A673 (cell line): ENCODE measurements at regions not wholly inside any gene's neighbourhood (a gene's known extent, or its start where the extent isn't known, plus 50 kb on each side); places are given as distances from the start of the nearest gene placed in this dataset.

Source experiments
- BruUV-seq: library from RNA; stranded (reverse); fragments of 400-500 nt; replicated peaks from 2 replicates; lab custom pipeline; 2021; lab: Mats Ljungman, UMichigan
- CTCF ChIA-PET: fragments of 300-600 bp; sonication (Branson Sonifier 250); formaldehyde crosslinking; loops from one replicate; lab custom pipeline; 2022; ENCODE audit warnings: antibody characterized with exemption; lab: Charles Lee
- POLR2A ChIA-PET: fragments of 300-600 bp; sonication (Branson Sonifier 250); formaldehyde crosslinking; loops from one replicate; lab custom pipeline; 2022; ENCODE audit warnings: antibody characterized with exemption; ENCODE audit not compliant: low non-redundant PET; lab: Charles Lee
- DNase-seq: peaks from one replicate; pipeline ENCODE4 v3.0.0-alpha.2; 2015; ENCODE audit warnings: low spot score
- H3K27ac ChIP-seq: fragments of 200-600 bp; sonication (generic); 2 replicates; pipeline ENCODE4 v1.5.1; 2016; ENCODE audit warnings: mixed run types, low read depth, mild to moderate bottlenecking, mixed read lengths, antibody characterized with exemption, low read length; ENCODE audit not compliant: poor library complexity, severe bottlenecking
- H3K27me3 ChIP-seq: fragments of 200-600 bp; sonication (generic); replicated peaks from 2 replicates; pipeline ENCODE4 v1.6.1; 2017; ENCODE audit warnings: mixed run types, low read depth, mild to moderate bottlenecking, mixed read lengths, antibody characterized with exemption, low read length; ENCODE audit not compliant: insufficient read depth, poor library complexity
- H3K36me3 ChIP-seq: fragments of 200-600 bp; sonication (generic); 2 replicates; pipeline ENCODE4 v1.6.1; 2016; ENCODE audit warnings: mixed run types, mild to moderate bottlenecking, mixed read lengths, antibody characterized with exemption, low read length; ENCODE audit not compliant: insufficient read depth, poor library complexity, severe bottlenecking
- H3K4me1 ChIP-seq: fragments of 200-600 bp; sonication (generic); 2 replicates; pipeline ENCODE4 v1.6.1; 2017; ENCODE audit warnings: mixed run types, mild to moderate bottlenecking, mixed read lengths, antibody characterized with exemption, low read length; ENCODE audit not compliant: insufficient read depth, poor library complexity, severe bottlenecking
- H3K4me3 ChIP-seq: fragments of 200-600 bp; sonication (generic); 2 replicates; pipeline ENCODE4 v1.5.1; 2016; ENCODE audit warnings: low read depth, mixed run types, mild to moderate bottlenecking, mixed read lengths, low read length; ENCODE audit not compliant: poor library complexity, severe bottlenecking
- H3K9me3 ChIP-seq: fragments of 200-600 bp; sonication (generic); 2 replicates; pipeline ENCODE4 v1.6.1; 2016; ENCODE audit warnings: mixed run types, low read depth, mild to moderate bottlenecking, mixed read lengths, antibody characterized with exemption, low read length; ENCODE audit not compliant: poor library complexity, severe bottlenecking
- CTCF ChIP-seq: fragments of 300-800, 200-600 bp; sonication (generic); conservative IDR thresholded peaks from 2 replicates; pipeline ENCODE4 v1.5.1; 2017; ENCODE audit warnings: low read depth, mild to moderate bottlenecking, antibody characterized with exemption, low read length, moderate library complexity, mixed read lengths
- EZH2 ChIP-seq: fragments of 200-600 bp; sonication (generic); IDR thresholded peaks from 2 replicates; pipeline ENCODE4 v1.6.1; 2017; ENCODE audit warnings: borderline replicate concordance, low read depth, mild to moderate bottlenecking, mixed read lengths, antibody characterized with exemption, low read length; ENCODE audit not compliant: poor library complexity, severe bottlenecking
- intact Hi-C: fragments of 100-400 bp; cut with micrococcal nuclease; formaldehyde crosslinking; loops from one replicate; pipeline ENCODE4 v1.10.0; 2022; ENCODE audit not compliant: unreplicated experiment

GRCh38 chr17:54096216-54096615 is 273.5 kb downstream of the KIF2B start:
- ChIA-PET POLR2A (no interaction called here), CTCF (no interaction called here)
- intact Hi-C loops, result no loop called here
- TF ChIP-seq EZH2, result no peak
- no peak for TF ChIP-seq CTCF
- Histone ChIP-seq H3K9me3 (no peaks in the 10 kb centered on the region), H3K27me3 (no peaks in the 10 kb centered on the region), H3K27ac (no peak overlapping the region), H3K4me1 (no peaks in the 10 kb centered on the region), H3K36me3 (no peaks in the 10 kb centered on the region), H3K4me3 (no peak overlapping the region)
- no peak for DNase-seq
- no TSS peak for BruUV-seq

GRCh38 chr17:54099221-54099620 is 276.5 kb downstream of the KIF2B start:
- BruUV-seq, result no TSS peak
- TF ChIP-seq CTCF, result no peak
- TF ChIP-seq EZH2, result no peak
- intact Hi-C loops, result no loop called here
- H3K4me3 ChIP-seq, result no peak overlapping the region
- CTCF ChIA-PET, result no interaction called here
- no peaks in the 10 kb centered on the region for H3K4me1 ChIP-seq
- H3K36me3 ChIP-seq, result no peaks in the 10 kb centered on the region
- POLR2A ChIA-PET, result no interaction called here
- peaks cover 5% of the 10 kb centered on the region for H3K9me3 ChIP-seq
- no peak for DNase-seq
- H3K27ac ChIP-seq, result no peak overlapping the region
- no peaks in the 10 kb centered on the region for H3K27me3 ChIP-seq

- peaks cover 5% of the 10 kb centered on the region for H3K9me3 ChIP-seq
- DNase-seq, result no peak
- no peaks in the 10 kb centered on the region for H3K4me1 ChIP-seq
- TF ChIP-seq CTCF, result no peak
- TF ChIP-seq EZH2, result no peak
- H3K27me3 ChIP-seq, result no peaks in the 10 kb centered on the region
- no peak overlapping the region for H3K27ac ChIP-seq
- intact Hi-C loops, result no loop called here
- H3K4me3 ChIP-seq, result no peak overlapping the region
- no TSS peak for BruUV-seq
- CTCF ChIA-PET, result no interaction called here
- POLR2A ChIA-PET, result no interaction called here
- no peaks in the 10 kb centered on the region for H3K36me3 ChIP-seq
Observed at GRCh38 chr17:54102246-54102645, 279.5 kb downstream of the KIF2B start.
